GM10248 (cell line): ENCODE measurements at regions not wholly inside any gene's neighbourhood (a gene's known extent, or its start where the extent isn't known, plus 50 kb on each side); places are given as distances from the start of the nearest gene placed in this dataset.

Experiments
- CTCF ChIA-PET: fragments of 300-600 bp; sonication (Branson Sonifier 250); formaldehyde crosslinking; extraction: SDS; loops from one replicate; lab custom pipeline; 2021; ENCODE audit warnings: antibody characterized with exemption; lab: Yijun Ruan, JAX
- POLR2A ChIA-PET: fragments of 350-650 bp; sonication (Branson Sonifier 250); formaldehyde crosslinking; extraction: SDS; loops from one replicate; lab custom pipeline; 2020; ENCODE audit warnings: antibody characterized with exemption; lab: Yijun Ruan, JAX
- DNase-seq: peaks from one replicate; pipeline ENCODE4 v3.0.0; 2012; ENCODE audit errors: extremely low spot score
- CTCF ChIP-seq: IDR thresholded peaks from 2 replicates; pipeline ENCODE4 v1.5.1; 2012; ENCODE audit warnings: mild to moderate bottlenecking, low read depth; ENCODE audit errors: extremely low read depth, missing control alignments, control extremely low read depth

DNA sequence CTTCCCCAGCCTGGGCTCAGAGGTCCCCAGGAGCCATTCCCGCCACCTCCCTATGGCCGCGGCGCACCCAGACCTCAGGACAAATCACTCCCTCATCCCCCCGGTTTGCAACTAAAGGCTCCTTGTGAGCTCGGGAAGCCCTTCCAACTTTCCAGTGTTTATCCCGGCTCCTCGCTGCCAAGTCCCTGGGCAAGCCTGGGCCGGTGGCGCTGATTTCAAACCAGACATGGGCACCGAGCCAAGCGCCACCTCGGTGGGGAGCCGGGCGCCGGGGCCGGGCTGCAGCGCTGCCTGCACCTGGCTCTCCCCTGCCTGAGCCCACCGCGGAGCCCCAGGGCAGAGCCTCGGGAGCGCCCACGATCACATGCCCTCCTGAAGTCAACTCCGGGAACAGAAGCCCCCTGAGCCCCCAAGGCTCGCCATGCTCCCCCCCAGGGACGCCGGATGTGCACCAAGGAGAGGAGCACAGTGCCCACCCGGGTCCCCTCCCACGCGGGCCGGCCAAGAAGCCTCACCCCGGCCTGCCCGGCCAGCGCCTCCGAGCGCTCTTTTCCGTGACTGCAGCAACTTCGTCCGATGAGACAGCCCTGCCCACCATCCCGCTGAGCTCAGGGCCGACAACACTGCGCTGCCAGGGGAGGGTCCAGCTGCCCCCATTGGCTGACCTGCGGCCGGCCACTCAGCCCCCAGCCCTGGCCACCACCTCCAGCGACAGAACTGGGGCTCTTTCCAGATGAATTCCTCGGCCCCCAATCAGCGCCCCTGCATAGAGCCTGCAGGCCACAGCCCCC, 50.0 kb downstream of the NCOR2 start:
- TF ChIP-seq CTCF, result no peak
- ChIA-PET CTCF (interaction anchor here (2.0 kb wide), 1 partner anchor 37 kb away, joined by 4 read pairs; no protein-coding TSS in a partner anchor), POLR2A (no interaction called here)
- no peak for DNase-seq

- no peak for DNase-seq
- ChIA-PET CTCF (interaction anchor here (2.0 kb wide), 1 partner anchor 38 kb away, joined by 4 read pairs; no protein-coding TSS in a partner anchor), POLR2A (no interaction called here)
- TF ChIP-seq CTCF, result no peak
Observed at GRCh38 chr12:124516850-124517249, 50.6 kb downstream of the NCOR2 start.

DNA sequence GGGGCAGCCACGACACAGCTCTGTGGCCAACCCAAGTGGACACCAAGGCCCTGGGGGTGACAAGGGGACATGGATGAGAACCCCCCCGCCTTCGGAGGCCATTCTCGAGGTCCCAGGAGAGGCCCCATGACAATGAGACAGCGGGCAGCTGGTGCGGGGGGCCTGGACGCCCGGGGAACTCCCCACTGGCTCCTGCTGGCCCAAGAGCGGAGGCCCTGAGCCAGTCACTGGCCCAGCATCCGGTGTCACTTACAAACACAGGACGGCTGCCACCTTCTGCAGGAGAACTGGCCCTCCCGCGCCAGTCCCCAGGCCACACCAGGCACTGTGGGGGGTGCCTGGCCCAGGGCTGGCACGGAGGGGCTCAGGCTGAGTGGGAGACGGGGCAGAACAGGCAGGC, 51.4 kb downstream of the NCOR2 start:
- ChIA-PET POLR2A (no interaction called here), CTCF (interaction anchor here (0.9 kb wide), 1 partner anchor 8 kb away, joined by 3 read pairs; no protein-coding TSS in a partner anchor)
- no peak for DNase-seq
- no peak for TF ChIP-seq CTCF

DNA sequence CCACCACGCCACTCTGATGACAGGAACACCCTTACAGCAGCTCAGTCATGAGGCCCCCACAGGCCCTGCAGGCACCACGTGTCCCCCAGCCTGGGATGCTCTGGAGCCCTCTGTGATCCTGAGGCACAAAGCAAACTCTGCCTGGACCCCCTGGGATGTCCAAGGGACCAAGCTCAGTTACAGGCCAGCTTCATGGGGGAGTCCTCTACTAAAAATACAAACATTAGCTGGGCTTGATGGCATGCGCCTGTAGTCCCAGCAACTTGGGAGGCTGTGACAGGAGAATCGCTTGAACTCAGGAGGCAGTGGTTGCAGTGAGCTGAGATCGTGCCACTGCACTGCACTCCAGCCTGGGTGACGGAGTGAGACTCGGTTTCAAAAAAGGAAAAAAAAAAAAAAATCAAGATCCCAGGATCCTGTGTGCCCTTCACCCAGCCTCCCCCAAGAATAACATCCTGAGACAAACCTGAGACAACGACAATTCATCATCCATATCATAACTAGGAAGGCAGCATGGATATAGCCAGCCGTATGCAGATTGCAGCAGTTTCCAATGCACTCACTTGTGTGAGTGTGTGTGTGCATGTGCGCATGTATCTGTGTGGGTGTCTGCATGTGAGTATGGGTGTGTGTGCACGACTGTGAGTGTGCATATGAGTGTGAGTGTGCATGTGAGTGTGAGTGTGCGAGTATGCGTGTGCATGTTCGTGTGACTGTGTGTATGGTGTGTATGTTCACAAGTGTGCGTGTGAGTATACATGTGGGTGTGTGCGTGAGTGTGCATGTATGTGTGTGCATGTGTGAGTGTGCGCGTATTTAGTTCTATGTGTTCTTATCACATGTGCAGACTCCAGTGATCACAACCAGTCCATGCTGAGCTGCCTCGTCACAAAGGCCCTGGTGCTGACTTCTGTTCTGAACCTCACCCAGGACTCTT, 52.1 kb downstream of the NCOR2 start:
- DNase-seq, result no peak
- TF ChIP-seq CTCF, result no peak
- ChIA-PET CTCF (interaction anchor here (0.9 to 1.2 kb wide), 2 partner anchors 9 to 10 kb away, joined by 3 read pairs; no protein-coding TSS in a partner anchor), POLR2A (no interaction called here)

DNA sequence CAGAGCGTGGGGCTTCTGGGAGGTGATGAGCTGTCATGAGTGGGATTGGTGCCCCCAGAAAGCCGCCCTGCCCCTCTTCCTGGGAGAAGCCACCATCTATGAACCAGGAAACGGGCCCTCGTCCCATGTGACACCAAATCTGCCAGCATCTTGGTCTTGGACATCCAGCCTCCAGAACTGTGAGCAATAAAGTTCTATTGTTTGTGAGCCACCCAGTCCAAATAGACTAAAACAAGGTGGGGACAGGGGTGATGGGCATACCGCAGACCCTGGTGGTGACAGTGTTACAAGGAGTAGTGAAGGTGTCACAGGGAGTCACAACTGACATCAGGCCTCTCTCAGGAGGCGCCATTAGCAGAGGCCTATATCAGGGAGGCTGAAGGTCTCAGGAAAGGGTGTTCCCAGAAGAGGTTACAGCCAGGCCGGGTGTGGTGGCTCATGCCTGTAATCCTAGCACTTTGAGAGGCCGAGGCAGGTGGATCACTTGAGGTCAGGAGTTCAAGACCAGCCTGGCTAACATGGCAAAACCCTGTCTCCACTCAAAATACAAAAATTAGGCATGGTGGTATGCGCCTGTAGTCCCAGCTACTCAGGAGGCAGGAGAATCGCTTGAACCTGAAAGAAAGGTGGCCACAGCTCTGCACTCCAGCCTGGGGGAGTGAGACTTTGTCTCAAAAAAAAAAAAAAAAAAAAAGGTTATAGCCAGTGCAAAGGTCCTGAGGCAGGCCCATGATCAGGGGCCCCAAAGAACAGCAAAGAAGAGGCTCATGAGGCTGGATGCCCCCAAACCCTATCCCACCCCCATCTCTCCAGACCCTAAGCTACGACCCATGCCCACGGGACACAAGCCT, 53.0 kb downstream of the NCOR2 start:
- POLR2A ChIA-PET, result no interaction called here
- TF ChIP-seq CTCF, result no peak
- no peak for DNase-seq
- CTCF ChIA-PET, result interaction anchor here (1.2 kb wide), 1 partner anchor 9 kb away, joined by 3 read pairs; no protein-coding TSS in a partner anchor
